Inferior parietal cortex (tissue), 1 donor: ENCODE measurements at regions not wholly inside any gene's neighbourhood (a gene's known extent, or its start where the extent isn't known, plus 50 kb on each side); places are given as distances from the start of the nearest gene placed in this dataset.
"Not testable (repeated sequence)": the region's sequence is repeated elsewhere in the genome, so short reads cannot be mapped to it uniquely, and the experiment has no call there.

ENCODE experiments used
- DNase-seq: peaks from one replicate; pipeline ENCODE4 v3.0.0-alpha.2; 2016; ENCODE audit errors: extremely low spot score

DNA sequence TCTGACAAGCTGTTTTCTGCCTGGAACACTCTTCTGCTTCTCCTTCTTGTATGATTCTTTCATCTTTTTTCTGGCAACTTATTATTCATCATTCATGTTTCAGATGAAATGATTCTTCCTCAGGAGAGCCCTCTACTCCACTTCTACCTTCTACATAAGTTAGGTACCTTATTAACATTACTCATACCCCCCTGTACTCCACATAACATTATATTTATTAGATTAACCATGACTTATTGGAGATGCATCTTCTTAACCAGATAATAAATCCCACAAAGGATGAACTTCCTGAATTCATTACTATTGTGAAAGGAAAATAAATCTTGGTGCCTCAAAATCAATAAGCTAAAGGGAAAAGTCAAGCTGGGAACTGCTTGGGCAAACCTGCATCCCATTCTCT is 1636.5 kb upstream of the FLRT2 start:
- no peak for DNase-seq

DNA sequence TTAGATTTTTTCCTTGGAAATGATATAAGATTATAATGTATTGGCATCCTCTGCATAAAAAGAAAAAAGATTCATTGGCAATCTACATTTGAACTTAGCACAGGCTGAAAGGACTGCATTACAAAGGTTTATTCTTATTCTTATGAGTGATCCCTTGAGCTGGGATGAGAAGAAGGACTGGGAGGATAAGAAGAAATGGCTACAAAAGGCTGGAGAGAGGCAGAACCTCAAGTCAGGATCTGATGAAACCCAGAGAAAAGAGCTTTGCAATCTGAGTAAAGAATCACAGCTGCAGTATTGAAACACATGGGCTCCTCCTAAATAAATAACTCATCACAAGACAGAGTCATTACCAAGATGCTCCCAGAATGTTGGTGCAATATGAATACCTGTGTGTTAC is 1635.4 kb upstream of the FLRT2 start:
- no peak for DNase-seq

DNA sequence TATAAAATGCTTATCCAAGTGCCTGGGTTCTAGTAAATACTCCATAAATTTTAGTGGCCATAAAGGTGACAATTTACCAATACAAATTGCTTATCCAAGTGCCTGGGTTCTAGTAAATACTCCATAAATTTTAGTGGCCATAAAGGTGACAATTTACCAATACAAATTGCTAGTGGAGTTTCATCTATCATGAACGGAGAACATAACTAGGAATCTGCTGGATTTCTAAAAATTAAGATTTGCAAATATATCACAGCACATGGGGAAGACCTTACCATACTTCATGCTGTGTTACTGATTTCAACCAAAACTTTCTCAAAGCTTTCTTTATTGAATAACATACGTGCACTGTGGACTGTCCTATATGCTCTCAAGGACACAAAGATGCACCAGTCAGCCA is 1631.4 kb upstream of the FLRT2 start:
- not testable (repeated sequence) for DNase-seq

DNA sequence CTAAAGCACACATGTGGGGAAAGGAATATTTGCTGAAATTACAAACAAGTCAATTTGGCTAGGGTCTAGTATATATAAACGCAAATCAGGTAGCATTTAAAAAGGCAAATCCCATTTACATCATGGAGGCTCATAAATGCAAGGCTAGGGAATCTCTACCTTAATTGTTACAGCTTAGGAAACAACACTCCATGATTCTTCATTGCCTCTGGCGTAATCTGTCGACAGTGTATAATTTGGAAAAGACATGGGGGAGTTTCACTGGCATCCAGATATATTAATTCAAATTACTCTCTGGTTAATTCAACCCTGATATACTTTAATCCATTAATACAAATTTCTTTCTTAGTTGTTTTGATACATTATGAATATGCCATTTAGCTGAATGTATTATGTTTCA is 1630.2 kb upstream of the FLRT2 start:
- no peak for DNase-seq

DNA sequence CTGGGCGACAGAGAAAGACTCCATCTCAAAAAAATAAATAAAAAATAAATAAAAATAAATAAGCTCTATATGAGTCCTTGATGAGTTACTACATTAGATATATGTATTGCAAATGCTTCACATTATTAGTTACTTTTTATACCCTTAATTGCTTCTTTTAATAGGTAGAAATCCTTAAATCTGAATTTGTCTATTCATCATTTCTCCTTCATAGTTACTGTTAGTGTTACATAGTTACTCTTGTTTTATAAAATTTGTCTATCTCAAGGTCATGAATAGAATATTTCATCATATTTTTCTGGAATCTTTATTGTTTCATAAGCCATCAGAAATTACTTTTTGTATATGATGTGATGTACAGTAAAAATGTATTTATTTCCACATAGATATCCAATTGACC is 1624.8 kb upstream of the FLRT2 start:
- no peak for DNase-seq

DNA sequence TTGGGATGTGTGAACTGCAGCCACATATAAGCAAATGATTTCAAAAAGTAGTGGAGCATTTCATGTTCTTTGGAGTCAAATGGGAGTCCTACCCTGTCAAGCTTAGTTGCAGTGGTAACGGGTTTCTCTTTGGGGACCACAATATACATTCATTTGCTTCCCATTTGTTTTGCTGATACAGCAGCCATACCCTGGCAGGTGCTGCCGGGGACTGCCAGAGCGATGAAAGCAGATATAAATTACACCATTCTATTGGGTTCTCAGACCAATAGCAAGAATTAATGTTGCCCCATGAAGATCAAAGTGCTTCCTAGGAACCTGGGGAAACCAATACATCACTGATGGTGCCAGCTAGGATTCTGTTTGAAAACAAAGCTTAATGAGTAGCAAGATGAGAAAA is 1621.5 kb upstream of the FLRT2 start:
- no peak for DNase-seq

DNA sequence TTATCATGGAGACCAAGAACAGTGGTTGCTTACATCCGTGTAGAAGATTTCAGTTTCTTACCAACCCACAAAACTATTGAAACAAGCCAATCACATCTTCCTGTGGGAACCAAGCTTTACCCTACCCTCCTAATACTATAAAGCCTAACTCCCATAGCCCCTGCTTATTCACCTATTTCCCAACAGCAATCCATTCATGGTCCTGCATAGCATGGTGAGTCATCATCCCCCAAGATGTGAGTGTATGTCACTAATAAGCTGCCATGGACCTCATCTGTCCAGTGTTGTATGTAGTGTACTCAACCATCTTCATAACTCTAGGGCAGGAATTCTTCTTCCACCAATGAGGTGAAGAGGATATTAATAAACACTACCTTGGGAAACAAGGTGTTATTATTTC is 1620.4 kb upstream of the FLRT2 start:
- DNase-seq = no peak

DNA sequence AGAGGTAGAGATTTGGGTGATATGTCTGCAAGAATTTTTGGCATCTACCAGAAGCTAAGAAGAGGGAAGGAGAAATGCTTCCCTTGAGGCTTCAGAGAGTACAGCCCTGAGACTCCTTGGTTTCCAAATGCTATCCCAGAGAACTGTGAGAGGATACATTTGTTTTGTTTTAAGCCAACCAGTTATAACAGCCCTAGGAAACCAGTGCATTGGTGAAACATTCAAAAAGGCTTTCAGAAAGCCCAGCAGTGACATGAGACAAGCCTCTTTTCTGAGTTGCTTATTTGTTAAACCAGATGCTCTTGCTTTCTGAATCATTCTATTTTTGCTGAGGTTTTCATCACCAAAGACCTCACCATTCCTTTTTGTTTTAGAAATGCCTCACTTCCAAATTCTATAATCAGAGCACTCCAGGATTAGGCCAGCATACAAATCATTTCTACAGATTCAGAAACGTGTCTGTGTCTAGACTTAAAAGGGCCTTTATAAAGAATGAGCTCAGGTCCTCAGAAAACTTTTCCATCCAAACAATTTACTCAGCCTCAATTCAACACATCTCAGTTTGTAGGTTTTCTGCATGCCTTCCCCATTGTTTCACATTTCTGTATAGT is 1617.8 kb upstream of the FLRT2 start:
- no peak for DNase-seq

DNA sequence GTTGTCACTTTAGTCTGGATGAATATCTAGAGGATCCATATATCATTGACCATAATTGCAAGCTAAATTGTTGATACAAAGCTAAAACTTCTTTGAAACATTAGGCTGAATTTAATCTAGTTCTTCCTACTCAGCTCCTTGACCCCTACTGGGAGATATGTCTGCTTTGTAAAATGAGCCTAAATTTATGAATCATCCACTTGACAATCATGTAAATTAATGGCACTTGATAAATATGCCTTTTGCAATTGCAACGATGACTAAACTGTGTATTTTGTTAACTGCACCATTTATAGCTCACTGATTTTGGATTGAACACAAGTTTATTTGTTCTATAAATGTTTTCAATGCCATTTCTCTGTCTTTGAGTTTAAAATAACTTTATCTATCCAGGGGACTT is 1616.5 kb upstream of the FLRT2 start:
- DNase-seq = no peak

DNA sequence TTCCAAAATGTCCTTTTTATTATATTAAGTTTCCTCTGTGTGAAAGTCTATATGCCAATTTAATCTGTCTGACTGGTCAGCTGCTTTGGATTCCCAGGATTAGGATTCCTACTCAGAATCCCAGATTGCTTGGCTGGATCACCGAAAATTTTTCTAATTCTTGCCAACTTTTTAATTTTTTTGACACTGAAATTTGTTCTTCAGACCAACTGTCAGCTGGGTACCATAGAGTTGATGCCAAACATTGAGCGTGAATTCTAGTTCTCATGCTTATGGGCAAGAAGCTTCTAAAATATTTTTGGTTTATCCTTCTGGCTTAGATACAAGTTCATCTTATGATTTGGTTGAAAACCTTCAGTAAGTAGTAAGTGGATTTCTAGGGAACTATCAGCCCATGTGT is 1611.4 kb upstream of the FLRT2 start:
- DNase-seq = no peak

DNA sequence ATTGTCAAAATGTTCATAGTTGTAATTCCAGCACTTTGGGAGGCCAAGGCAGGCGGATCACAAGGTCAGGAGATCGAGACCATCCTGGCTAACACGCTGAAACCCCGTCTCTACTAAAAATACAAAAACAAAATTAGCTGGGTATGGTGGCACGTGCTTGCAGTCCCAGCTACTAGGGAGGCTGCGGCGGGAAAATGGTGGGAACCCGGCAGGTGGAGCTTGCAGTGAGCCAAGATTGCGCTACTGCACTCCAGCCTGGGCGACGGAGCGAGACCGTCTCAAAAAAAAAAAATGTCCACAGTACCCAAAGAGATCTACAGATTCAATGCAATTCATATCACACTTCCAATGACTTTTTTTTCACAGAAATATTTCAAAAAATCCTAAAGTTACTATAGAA is 1610.3 kb upstream of the FLRT2 start:
- not testable (repeated sequence) for DNase-seq

DNA sequence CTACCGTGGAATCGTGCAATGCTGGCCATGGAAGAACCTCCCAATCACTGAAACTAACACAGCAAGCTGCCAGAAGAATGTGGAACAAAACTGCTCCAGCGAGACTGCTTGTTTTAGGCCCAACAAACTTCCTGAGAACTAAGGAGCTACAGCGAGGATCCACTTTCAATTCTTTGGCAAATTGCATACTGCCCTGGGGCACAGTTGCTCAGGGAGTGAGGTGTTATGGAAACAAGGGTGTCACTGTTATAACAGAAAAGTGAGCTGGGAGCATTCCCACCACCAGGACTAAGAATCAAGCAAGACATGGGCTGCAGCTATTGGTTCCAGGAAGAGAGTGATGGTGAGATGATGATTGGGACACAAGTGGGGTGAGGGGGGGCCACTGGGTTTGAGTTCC is 1606.1 kb upstream of the FLRT2 start:
- no peak for DNase-seq

DNA sequence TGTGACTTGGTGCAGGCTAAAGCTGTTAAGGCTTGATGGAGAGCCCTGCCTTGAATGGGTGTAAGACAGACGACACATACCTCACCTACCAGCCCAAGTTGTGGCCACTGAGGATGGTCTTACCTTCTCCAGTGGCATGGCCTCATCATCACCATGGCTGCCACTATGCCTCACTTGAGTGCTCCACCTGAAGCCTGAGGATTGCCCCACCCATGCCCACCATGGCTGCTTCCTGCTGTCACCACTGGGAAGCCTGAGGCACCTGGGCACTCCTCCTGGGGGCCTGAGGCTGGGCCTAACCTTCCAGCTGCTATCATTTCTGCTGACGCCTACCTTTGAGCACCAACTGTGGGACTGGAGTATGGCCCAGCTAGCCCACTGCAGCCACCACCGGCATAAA is 1605.7 kb upstream of the FLRT2 start:
- no peak for DNase-seq

DNA sequence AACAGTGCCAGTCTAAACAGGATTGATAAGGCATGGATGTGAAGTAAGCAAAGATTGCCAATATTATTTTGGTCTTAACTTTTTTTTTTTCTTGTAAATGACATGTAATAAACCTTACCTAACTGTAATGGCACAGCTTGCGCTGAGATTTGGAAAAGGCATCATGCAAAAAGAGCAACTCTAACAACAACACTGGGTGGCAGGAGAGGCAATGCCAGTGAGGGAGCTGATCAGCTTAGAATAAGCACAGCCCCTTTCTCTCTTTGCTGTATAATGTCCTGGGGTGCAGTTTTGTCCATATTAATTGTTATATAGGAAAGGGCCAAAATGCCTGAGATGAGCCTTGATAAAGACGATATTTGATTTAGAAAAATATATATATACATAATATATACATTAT is 1589.7 kb upstream of the FLRT2 start:
- DNase-seq = no peak

DNA sequence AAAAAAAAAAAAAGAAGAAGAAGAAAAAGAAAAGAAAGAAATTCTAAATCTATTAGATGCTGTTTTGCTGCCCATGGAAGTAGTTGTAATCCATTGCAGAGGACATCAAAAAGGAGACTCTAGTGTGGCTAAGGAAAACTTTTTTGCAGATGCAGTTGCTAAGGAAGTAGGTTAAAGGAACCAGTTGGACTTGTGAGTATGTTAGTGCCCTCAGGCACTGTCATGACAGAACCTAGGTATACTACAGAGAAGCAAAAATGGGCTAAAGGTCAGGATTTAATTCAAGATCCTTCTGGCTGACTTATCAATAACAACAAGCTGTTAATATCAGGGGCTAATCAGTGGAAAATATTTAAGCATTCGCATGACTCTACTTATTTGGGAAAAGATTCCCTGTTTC is 1571.6 kb upstream of the FLRT2 start:
- no peak for DNase-seq

DNA sequence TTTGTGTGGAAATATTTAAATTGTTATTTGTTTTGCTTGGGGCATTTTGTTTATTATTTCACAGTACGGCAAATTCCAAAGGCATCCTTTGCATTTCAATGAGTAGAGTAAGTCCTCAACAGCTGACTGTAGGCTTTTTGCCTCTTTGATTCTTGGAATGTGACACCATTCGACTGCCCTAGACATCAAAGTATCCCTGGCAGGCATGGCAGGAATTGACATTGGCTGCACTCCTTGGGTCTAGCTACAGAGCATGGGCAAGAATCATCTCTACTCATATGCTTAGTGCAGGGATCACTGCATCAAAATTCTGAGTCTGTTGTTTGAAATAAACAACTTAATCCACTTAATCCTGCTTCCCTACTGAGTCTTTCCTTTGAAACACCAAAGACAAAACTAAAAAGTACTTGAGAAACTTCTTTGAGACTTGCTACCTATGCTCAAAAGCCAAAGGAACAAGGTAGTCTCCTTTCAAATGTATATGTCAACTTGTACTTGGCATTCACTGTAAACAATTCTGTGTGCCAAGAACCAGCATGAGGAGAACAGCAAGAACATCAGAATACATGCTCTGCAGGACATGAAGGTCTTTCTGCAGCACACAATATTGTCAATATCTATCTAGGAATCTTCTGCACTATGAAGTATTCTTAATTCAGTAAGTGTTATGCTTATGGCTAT is 1569.0 kb upstream of the FLRT2 start:
- no peak for DNase-seq

DNA sequence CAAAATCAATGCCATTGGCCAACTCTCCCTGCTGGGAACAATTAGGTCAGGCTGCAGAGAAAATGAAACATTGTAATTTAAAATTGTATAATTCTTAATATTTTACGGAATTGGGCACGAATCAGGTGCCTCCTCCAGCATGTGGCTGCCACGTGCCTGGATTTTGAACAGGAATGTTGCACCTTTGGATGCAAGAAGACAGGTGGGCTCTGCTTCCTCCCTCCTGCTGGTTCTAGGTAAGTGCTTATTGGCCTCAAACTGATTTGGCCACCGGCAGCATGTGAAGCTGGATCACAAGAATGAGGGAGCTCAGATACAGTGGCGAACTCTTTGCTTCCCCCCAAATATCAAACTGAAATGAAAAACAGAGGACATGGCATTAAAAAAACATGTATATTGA is 1559.9 kb upstream of the FLRT2 start:
- DNase-seq = no peak

DNA sequence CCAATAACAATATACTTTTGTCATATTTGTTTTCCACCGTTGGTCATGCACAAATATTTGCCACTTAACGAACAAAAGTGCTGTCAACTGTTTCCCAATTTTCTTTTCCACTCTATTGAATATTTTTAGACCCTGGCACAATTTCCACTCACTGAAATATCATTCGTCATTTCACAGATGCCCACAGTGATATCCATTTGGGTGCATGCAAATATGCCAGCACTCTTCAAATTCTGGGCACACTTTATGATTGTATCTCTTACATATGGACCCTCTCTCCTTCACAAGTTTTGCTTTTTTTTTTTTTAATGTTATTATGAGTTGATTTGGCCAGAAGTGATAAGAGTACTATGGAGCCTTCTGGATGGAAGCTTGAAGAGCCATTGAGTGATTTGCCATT is 1557.3 kb upstream of the FLRT2 start:
- no peak for DNase-seq

DNA sequence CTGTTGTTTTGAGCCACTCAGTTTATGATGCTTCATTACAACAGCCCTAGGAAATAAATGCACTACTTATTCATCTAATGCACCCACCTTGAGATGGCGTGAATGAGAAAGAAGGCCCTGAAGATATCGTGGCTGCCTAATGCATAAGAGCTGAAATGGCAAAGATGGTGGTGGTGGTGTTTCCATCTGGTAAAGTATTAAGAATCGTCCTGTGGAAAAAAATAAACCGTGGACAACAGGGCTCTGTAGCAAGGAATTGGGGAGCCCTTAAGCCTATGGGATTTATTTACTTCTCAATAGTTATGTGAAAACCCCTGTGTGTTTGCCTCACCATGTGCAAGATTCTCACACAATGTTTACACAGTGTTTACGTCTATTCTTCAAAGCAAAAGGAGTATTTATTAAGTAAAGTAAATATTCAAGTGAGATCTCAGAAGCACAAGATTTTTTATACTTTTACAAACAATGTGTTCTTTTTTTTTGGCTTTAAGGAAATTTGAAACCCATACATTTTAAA is 1555.2 kb upstream of the FLRT2 start:
- DNase-seq = no peak

DNA sequence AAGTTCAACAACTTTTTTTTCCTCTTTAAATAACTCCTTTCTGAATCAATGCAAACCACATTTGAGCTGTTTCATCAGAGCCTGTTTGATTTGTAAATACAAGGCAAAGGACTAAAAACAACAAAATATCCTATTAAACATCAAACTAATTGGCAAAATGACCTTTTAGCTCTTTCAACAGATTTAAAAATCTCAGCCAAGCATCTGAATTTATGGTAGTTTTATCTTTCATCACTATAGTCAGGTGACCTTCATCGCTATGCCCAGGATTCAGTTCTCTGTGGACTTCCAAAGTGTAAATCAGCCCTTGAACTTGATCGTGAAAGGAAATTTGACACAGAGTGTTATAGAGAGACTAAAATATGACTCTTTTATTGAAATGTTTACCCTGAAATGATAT is 1554.5 kb upstream of the FLRT2 start:
- DNase-seq = no peak

DNA sequence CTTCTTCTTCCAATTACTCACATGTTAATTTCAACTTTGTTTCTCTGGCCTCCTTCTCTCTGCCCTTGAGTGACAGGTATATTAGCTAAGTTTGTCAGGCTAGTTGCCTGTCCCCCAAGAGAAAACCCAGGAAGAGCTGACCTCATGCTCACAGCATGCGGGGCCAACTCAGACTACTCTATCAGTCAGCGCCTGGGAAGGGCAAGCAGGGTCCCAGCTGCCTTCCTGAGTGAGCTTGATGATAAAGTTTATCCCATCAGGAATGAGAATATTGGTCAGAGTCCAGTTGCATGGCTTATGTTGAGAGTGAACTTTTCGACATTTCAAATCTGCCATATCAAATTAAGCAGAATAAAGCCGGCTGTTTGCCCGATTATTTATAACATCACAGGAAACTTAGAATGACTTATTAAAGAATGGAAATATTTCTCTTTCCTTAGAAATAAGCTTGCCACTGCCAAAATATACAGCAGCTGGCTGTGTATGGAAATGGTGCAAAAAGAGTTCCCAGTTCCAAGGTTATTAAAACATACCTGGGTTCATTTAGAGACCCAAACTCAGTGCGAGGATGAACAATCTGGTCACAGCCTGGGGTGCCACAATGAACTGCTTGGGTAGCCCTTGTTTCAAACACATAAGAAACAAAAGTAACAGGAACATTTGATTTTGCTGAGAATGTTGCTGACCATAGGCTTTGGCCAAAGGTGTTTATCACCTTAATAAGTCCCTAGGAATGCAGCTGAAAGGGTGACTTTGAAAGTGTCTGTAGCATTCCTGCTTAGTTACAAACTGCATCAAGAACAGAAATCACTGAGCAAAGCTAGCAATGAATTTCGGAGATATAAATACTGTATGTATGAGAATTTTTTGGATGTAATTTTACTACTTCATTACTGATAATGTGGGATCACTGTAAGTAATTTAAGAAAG is 1553.8 kb upstream of the FLRT2 start:
- no peak for DNase-seq

DNA sequence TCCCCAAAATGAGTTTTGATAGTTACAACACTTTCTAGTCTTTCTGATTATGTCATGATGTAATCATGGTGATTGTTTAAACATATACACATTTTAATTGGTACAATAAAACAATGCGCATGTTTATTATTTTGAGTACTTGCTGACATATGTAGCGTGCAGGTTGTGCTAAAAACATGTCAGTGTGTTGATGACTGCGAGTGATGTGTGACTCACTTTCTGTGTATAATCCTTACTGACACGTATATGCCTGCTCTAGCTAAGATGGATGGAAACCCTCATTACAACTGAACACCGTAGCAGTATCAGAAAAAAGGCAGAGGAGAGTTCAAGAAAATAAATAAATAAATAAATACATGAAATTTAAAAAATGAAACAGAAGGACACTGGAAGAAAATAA is 1552.4 kb upstream of the FLRT2 start:
- DNase-seq = no peak
